PC-3 (cell line): ENCODE measurements at regions not wholly inside any gene's neighbourhood (a gene's known extent, or its start where the extent isn't known, plus 50 kb on each side); places are given as distances from the start of the nearest gene placed in this dataset.
"Not testable (repeated sequence)": the region's sequence is repeated elsewhere in the genome, so short reads cannot be mapped to it uniquely, and the experiment has no call there.

ENCODE experiments used
- ATAC-seq: fragments of 200-7000 bp; cut with Tn5 transposase; 2 replicates; pipeline ENCODE4 v1.9.1; 2020; ENCODE audit warnings: mild to moderate bottlenecking, moderate library complexity
- BruUV-seq: library from RNA; stranded (reverse); fragments of 400-500 nt; replicated peaks from 2 replicates; lab custom pipeline; 2021; lab: Mats Ljungman, UMichigan
- CTCF ChIA-PET: fragments of 300-600 bp; sonication (Branson Sonifier 250); formaldehyde crosslinking; loops from one replicate; lab custom pipeline; 2022; ENCODE audit warnings: antibody characterized with exemption; lab: Charles Lee
- POLR2A ChIA-PET: fragments of 300-600 bp; sonication (Branson Sonifier 250); formaldehyde crosslinking; loops from one replicate; lab custom pipeline; 2022; ENCODE audit warnings: antibody characterized with exemption; ENCODE audit not compliant: unreplicated experiment; lab: Charles Lee
- DNase-seq: peaks from one replicate; pipeline ENCODE4 v3.0.0-alpha.2; 2015
- H2AFZ ChIP-seq: fragments of 300-600 bp; sonication (generic); 2 replicates; pipeline ENCODE4 v1.6.0; 2016; ENCODE audit warnings: antibody characterized with exemption, low read length
- H3F3A ChIP-seq: fragments of 300-600 bp; sonication (generic); one replicate; pipeline ENCODE4 v1.6.0; 2017; ENCODE audit warnings: antibody characterized with exemption, low read length, control low read depth, mild to moderate bottlenecking; ENCODE audit not compliant: unreplicated experiment
- H3K27ac ChIP-seq: fragments of 300-600 bp; sonication (generic); 2 replicates; pipeline ENCODE4 v1.5.1; 2016; ENCODE audit warnings: mild to moderate bottlenecking, low read length
- H3K27me3 ChIP-seq: fragments of 300-600 bp; sonication (generic); 2 replicates; pipeline ENCODE4 v1.6.1; 2016; ENCODE audit warnings: low read length, mixed read lengths
- H3K36me3 ChIP-seq: fragments of 300-600 bp; sonication (generic); 2 replicates; pipeline ENCODE4 v1.6.1; 2016; ENCODE audit warnings: low read depth, mixed run types, low read length, mixed read lengths
- H3K4me1 ChIP-seq: fragments of 300-600 bp; sonication (generic); 2 replicates; pipeline ENCODE4 v1.5.1; 2016; ENCODE audit warnings: low read length; ENCODE audit not compliant: insufficient read depth
- H3K4me2 ChIP-seq: fragments of 300-600 bp; sonication (generic); 2 replicates; pipeline ENCODE4 v1.6.0; 2016; ENCODE audit warnings: low read length
- H3K4me3 ChIP-seq: fragments of 300-600 bp; sonication (generic); 2 replicates; pipeline ENCODE4 v1.5.1; 2016; ENCODE audit warnings: mild to moderate bottlenecking, low read length, mixed read lengths
- H3K79me2 ChIP-seq: fragments of 300-600 bp; sonication (generic); 2 replicates; pipeline ENCODE4 v1.6.1; 2017; ENCODE audit warnings: low read length, mixed read lengths
- H3K9ac ChIP-seq: fragments of 300-600 bp; sonication (generic); 2 replicates; pipeline ENCODE4 v1.6.0; 2016; ENCODE audit warnings: mild to moderate bottlenecking, low read length
- H3K9me2 ChIP-seq: fragments of 300-600 bp; sonication (generic); replicated peaks from 2 replicates; pipeline ENCODE4 v1.6.1; 2016; ENCODE audit warnings: mixed run types, low read length, mixed read lengths
- H3K9me3 ChIP-seq: fragments of 300-600 bp; sonication (generic); 2 replicates; pipeline ENCODE4 v1.6.1; 2016; ENCODE audit warnings: low read length, mixed read lengths
- H4K20me1 ChIP-seq: fragments of 300-600 bp; sonication (generic); 2 replicates; pipeline ENCODE4 v1.6.1; 2016; ENCODE audit warnings: low read length, mixed read lengths
- intact Hi-C: fragments of 100-400 bp; cut with micrococcal nuclease; formaldehyde crosslinking; loops from 2 replicates; pipeline ENCODE4 v1.9.0; 2023
- TF ChIP-seq, protein P1 (sequence below): fragments of 300-600 bp; sonication (generic); conservative IDR thresholded peaks from 2 replicates; pipeline ENCODE4 v1.5.1; 2017; ENCODE audit warnings: antibody characterized with exemption, low read depth, mild to moderate bottlenecking, low read length

- ATAC-seq, H3K4me3 ChIP-seq, H3K79me2 ChIP-seq, H3K27ac ChIP-seq, H3K4me2 ChIP-seq, H3K4me1 ChIP-seq, H3F3A ChIP-seq, H3K36me3 ChIP-seq, BruUV-seq, intact Hi-C loops, DNase-seq, CTCF ChIA-PET, H2AFZ ChIP-seq, H3K9me3 ChIP-seq, POLR2A ChIA-PET, H3K9me2 ChIP-seq, H3K9ac ChIP-seq, H4K20me1 ChIP-seq: not testable (repeated sequence)
- peaks cover 10% of the 10 kb centered on the region for H3K27me3 ChIP-seq
These were observed 104.3 kb downstream of the SPDYE17 start for GRCh38 chr7:76927741-76928393.

DNA sequence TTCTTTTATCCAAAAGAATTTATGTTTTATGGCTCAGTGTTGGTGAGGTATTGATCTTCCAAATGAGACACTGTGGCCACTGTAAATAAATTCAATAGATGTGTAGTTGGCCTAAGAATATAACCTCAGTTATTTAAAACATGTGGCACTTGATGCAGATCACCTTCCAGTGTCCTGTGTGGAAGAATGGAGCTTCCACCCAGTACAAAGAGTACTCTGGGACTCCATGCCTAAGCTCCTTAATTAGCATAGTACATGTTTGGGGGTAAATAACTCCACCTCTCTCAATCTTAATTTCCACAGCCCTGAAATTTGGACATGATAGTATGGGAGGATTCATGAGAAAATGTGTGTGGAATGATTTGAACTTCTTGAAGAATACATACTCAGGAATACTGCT, 105.7 kb downstream of the SPDYE17 start:
- H3K4me1 ChIP-seq, H3K36me3 ChIP-seq, POLR2A ChIA-PET, H3K9me2 ChIP-seq, H3K9me3 ChIP-seq, H2AFZ ChIP-seq, BruUV-seq, H3F3A ChIP-seq, DNase-seq, H3K27ac ChIP-seq, H3K9ac ChIP-seq, H3K79me2 ChIP-seq, CTCF ChIA-PET, H4K20me1 ChIP-seq, ATAC-seq, H3K4me3 ChIP-seq, H3K4me2 ChIP-seq, H3K27me3 ChIP-seq, intact Hi-C loops: not testable (repeated sequence)

DNA sequence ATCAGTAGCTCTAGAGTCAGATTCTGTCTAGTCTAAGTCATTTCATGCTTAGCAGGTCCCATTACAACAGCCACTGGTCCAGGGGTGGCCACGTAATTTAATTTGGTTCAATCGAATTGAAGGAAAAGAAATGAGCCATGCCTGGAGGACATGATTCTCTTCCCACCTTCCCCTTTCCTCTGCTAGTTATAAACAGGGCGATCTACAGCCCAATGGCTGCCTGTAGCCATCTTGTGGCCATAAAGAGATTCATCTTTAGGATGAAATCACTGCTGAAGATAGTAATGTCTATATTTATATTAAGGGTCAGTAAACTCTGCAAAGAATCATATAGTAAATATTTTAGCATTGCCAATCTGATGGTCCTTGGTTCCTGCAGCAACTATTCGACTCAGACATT, 107.4 kb downstream of the SPDYE17 start:
- intact Hi-C loops, H3K9me3 ChIP-seq, H3K9ac ChIP-seq, H3K36me3 ChIP-seq, H3K79me2 ChIP-seq, H4K20me1 ChIP-seq, H2AFZ ChIP-seq, CTCF ChIA-PET, H3K4me3 ChIP-seq, H3K9me2 ChIP-seq, H3K4me1 ChIP-seq, POLR2A ChIA-PET, H3F3A ChIP-seq, H3K4me2 ChIP-seq, BruUV-seq, H3K27ac ChIP-seq: not testable (repeated sequence)
- peak; percentile 64 for ATAC-seq
- TF ChIP-seq, protein P1, sequence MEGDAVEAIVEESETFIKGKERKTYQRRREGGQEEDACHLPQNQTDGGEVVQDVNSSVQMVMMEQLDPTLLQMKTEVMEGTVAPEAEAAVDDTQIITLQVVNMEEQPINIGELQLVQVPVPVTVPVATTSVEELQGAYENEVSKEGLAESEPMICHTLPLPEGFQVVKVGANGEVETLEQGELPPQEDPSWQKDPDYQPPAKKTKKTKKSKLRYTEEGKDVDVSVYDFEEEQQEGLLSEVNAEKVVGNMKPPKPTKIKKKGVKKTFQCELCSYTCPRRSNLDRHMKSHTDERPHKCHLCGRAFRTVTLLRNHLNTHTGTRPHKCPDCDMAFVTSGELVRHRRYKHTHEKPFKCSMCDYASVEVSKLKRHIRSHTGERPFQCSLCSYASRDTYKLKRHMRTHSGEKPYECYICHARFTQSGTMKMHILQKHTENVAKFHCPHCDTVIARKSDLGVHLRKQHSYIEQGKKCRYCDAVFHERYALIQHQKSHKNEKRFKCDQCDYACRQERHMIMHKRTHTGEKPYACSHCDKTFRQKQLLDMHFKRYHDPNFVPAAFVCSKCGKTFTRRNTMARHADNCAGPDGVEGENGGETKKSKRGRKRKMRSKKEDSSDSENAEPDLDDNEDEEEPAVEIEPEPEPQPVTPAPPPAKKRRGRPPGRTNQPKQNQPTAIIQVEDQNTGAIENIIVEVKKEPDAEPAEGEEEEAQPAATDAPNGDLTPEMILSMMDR, result peak; percentile 29; the same call in 1 of the 2 replicates
- DNase-seq, result peak; percentile 9
- peaks cover 11% of the 10 kb centered on the region for H3K27me3 ChIP-seq

- H3K9me3 ChIP-seq, H3F3A ChIP-seq, BruUV-seq, H3K79me2 ChIP-seq, POLR2A ChIA-PET, DNase-seq, H3K9ac ChIP-seq, H4K20me1 ChIP-seq, ATAC-seq, H3K9me2 ChIP-seq, intact Hi-C loops, CTCF ChIA-PET, H3K27ac ChIP-seq, H3K27me3 ChIP-seq, H3K4me3 ChIP-seq, H3K36me3 ChIP-seq, H3K4me2 ChIP-seq, H2AFZ ChIP-seq, H3K4me1 ChIP-seq: not testable (repeated sequence)
These were observed 113.5 kb downstream of the SPDYE17 start for GRCh38 chr7:76918619-76919018.

DNA sequence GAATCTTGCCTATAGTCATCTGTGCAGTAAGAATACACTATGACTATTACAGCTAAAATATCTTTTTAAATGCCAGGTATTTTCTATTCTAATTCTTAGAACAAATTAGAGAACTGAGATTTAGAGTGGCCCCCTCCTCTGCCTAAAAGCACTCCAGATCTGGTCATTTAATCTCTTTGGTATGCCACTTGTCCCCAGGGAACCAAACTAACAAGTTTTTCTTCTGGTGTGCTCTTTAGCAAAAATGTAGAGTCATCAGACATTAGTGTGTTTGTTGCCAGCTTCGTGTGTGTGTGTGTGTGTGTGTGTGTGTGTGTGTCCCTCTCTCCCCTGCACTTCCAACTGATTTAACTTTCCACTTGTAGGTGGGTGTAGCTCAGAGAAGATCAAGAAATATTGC, 117.8 kb downstream of the SPDYE17 start:
- H3K9ac ChIP-seq, BruUV-seq, intact Hi-C loops, H4K20me1 ChIP-seq, ATAC-seq, DNase-seq, CTCF ChIA-PET, H3K4me2 ChIP-seq, H3K4me1 ChIP-seq, H3K79me2 ChIP-seq, H3K9me3 ChIP-seq, H3F3A ChIP-seq, H3K4me3 ChIP-seq, H3K27ac ChIP-seq, H2AFZ ChIP-seq, POLR2A ChIA-PET, H3K9me2 ChIP-seq, H3K27me3 ChIP-seq, H3K36me3 ChIP-seq: not testable (repeated sequence)

GRCh38 chr7:76912011-76912814, 119.9 kb downstream of the SPDYE17 start:
- CTCF ChIA-PET, H3K4me2 ChIP-seq, H3K4me3 ChIP-seq, H3F3A ChIP-seq, H2AFZ ChIP-seq, H3K9me3 ChIP-seq, H3K9me2 ChIP-seq, DNase-seq, ATAC-seq, H4K20me1 ChIP-seq, H3K4me1 ChIP-seq, H3K27me3 ChIP-seq, intact Hi-C loops, BruUV-seq, H3K36me3 ChIP-seq, H3K27ac ChIP-seq, H3K9ac ChIP-seq, H3K79me2 ChIP-seq, POLR2A ChIA-PET: not testable (repeated sequence)
